Esophagus muscularis mucosa (tissue), 4 donors: ENCODE measurements at regions not wholly inside any gene's neighbourhood (a gene's known extent, or its start where the extent isn't known, plus 50 kb on each side); places are given as distances from the start of the nearest gene placed in this dataset.

Experiments
- CTCF ChIP-seq, 3 experiments: fragments of 200-600 bp in 2 of 3; fragments of 450-650 bp in 1 of 3; sonication (generic) in 2 of 3; IDR thresholded peaks; one replicate each; pipeline ENCODE4 v1.5.1; 2017 to 2019; ENCODE audit warnings: antibody characterized with exemption in 3 of 3, mild to moderate bottlenecking in 2 of 3, moderate library complexity in 1 of 3
- EP300 ChIP-seq: sonication (generic); formaldehyde crosslinking; IDR thresholded peaks from one replicate; pipeline ENCODE4 v1.6.1; 2017; ENCODE audit warnings: antibody characterized with exemption
- POLR2A ChIP-seq: fragments of 450-650 bp; IDR thresholded peaks from one replicate; pipeline ENCODE4 v1.6.1; 2017; ENCODE audit warnings: antibody characterized with exemption, moderate library complexity, mild to moderate bottlenecking, low read depth
- POLR2AphosphoS5 ChIP-seq, 2 donors: sonication (generic); formaldehyde crosslinking; IDR thresholded peaks; one replicate each; pipeline ENCODE4 v1.6.1; 2017; ENCODE audit warnings: antibody characterized with exemption in 2 of 2

GRCh38 chr5:145495741-145496140 lies 339.4 kb downstream of the PRELID2 start:
- TF ChIP-seq POLR2A: no peak
- no peak for TF ChIP-seq CTCF (IDR thresholded peaks at IDR 0.05)
- TF ChIP-seq EP300: no peak
- TF ChIP-seq POLR2AphosphoS5 (IDR thresholded peaks at IDR 0.05): no peak
